ENCODE measurements at regions not wholly inside any gene's neighbourhood (a gene's known extent, or its start where the extent isn't known, plus 50 kb on each side); places are given as distances from the start of the nearest gene placed in this dataset.

- POLR2A ChIA-PET = no interaction called here
- TF ChIP-seq, protein P1, sequence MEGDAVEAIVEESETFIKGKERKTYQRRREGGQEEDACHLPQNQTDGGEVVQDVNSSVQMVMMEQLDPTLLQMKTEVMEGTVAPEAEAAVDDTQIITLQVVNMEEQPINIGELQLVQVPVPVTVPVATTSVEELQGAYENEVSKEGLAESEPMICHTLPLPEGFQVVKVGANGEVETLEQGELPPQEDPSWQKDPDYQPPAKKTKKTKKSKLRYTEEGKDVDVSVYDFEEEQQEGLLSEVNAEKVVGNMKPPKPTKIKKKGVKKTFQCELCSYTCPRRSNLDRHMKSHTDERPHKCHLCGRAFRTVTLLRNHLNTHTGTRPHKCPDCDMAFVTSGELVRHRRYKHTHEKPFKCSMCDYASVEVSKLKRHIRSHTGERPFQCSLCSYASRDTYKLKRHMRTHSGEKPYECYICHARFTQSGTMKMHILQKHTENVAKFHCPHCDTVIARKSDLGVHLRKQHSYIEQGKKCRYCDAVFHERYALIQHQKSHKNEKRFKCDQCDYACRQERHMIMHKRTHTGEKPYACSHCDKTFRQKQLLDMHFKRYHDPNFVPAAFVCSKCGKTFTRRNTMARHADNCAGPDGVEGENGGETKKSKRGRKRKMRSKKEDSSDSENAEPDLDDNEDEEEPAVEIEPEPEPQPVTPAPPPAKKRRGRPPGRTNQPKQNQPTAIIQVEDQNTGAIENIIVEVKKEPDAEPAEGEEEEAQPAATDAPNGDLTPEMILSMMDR (IDR thresholded peaks at IDR 0.05; ENCODE audit: insufficient read depth, low read length, missing control alignments) = no peak
- no peak for DNase-seq (ENCODE audit: low read depth, low spot score)
- CTCF ChIA-PET = interaction anchor here (0.8 to 1.9 kb wide), 4 partner anchors 8 to 247 kb away, joined by 3 to 7 read pairs (median 3); no protein-coding TSS in a partner anchor
- H3K4me3 ChIP-seq (ENCODE audit: low read depth, low read length) = no peak overlapping the region
These were observed 69.4 kb upstream of the ADAMTS2 start for GRCh38 chr5:179414459-179415261.

GRCh38 chr5:179413711-179414458 lies 68.6 kb upstream of the ADAMTS2 start:
- no peak for DNase-seq (ENCODE audit: low read depth, low spot score)
- POLR2A ChIA-PET = no interaction called here

DNA sequence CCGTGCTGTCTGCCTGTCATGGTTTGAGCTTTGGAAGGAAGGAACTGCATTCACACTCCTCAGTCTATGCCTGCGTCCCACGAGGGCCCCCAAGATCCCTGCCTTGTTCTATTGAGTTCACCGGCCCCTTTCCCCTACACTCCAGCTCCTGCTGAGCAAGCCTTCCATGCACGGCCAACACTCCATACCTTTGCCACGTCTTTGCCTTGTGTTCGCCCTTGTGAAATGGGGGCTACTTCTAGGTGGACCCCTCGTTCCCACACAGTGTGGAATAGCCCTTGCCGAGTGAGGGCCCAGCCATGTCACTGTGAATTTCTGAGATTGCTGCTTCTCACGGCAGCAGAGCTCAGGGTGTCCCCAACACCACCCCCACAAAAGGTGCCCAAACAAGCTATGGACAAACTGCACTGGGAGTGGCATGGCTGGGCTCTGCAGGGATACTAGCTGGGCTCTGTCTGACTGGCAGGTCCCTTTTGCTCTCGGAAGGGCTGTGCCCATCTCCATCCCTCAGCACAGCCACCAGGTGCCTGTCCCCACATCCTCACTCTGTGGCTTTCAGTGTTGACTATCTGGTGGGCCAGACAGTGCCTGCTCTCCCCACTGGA lies 67.9 kb upstream of the ADAMTS2 start:
- H3K4me3 ChIP-seq (ENCODE audit: low read depth, low read length) = no peak overlapping the region
- ChIA-PET POLR2A (no interaction called here), CTCF (interaction anchor here (0.7 kb wide), 1 partner anchor 9 kb away, joined by 4 read pairs; no protein-coding TSS in a partner anchor)
- no peak for DNase-seq (ENCODE audit: low read depth, low spot score)
- TF ChIP-seq, protein P1 (IDR thresholded peaks at IDR 0.05; ENCODE audit: insufficient read depth, low read length, missing control alignments) = no peak

More at GRCh38 chr5:179413711-179414458, 68.6 kb upstream of the ADAMTS2 start:
- TF ChIP-seq, protein P1 (IDR thresholded peaks at IDR 0.05; ENCODE audit: insufficient read depth, low read length, missing control alignments) = no peak
- CTCF ChIA-PET = interaction anchor here (0.7 to 1.9 kb wide), 3 partner anchors 7 to 10 kb away, joined by 3 to 7 read pairs (median 4); no protein-coding TSS in a partner anchor
- H3K4me3 ChIP-seq (ENCODE audit: low read depth, low read length) = no peak overlapping the region

DNA sequence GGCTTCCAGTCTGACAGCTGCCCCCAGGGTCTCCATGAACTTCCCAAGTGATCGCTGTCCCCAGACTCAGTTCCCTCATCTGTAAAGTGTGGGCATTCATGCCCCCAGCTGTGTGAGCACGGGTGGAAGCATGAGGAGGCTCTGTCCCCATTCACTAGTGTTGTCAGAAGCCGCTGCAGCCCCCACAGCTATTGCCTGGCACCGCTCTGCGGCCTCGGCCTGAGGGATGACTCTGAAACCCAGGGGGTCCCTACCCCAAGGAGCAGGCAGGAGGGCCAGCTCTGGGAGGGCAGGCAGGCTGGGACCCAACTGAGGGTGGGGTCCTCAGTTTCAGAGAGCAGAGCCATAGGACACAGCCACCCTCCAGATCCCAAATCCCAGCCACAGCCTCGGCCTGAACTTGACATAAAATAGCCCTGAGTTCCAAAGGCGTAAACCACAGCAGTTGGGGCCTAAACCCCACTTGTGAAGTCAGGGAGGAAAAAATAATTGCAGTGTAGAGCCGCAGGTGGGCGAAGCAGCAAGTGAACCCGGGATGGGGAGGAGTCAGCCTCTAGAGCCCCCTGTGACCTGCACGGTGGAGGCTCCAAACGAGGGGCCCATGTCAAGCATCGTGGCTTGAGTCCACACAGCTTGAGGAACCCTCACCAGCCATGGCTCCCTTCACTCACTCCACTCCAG lies 66.0 kb upstream of the ADAMTS2 start:
- DNase-seq (ENCODE audit: low read depth, low spot score) = no peak
- ChIA-PET CTCF (no interaction called here), POLR2A (no interaction called here)
- TF ChIP-seq, protein P1 (IDR thresholded peaks at IDR 0.05; ENCODE audit: insufficient read depth, low read length, missing control alignments) = no peak
- H3K4me3 ChIP-seq (ENCODE audit: low read depth, low read length) = no peak overlapping the region

- TF ChIP-seq, protein P1 (IDR thresholded peaks at IDR 0.05; ENCODE audit: insufficient read depth, low read length, missing control alignments) = no peak
- no peak overlapping the region for H3K4me3 ChIP-seq (ENCODE audit: low read depth, low read length)
- no peak for DNase-seq (ENCODE audit: low read depth, low spot score)
- POLR2A ChIA-PET = no interaction called here
- CTCF ChIA-PET = no interaction called here
These were observed 65.3 kb upstream of the ADAMTS2 start for GRCh38 chr5:179410291-179411160.

All from AG04449 (cell line).